Thyroid gland (tissue), 4 donors: ENCODE measurements at regions not wholly inside any gene's neighbourhood (a gene's known extent, or its start where the extent isn't known, plus 50 kb on each side); places are given as distances from the start of the nearest gene placed in this dataset.
"Not testable (repeated sequence)": the region's sequence is repeated elsewhere in the genome, so short reads cannot be mapped to it uniquely, and the experiment has no call there.

Experiments used
- DNase-seq, 2 donors: peaks; one replicate each; pipeline ENCODE4 v3.0.0-alpha.2; 2019
- H3K27ac ChIP-seq, 3 donors: fragments of 200-600 bp; sonication (generic); 1 replicate in 2 of 3; 2 replicates in 1 of 3; pipeline ENCODE4 v1.5.1; 2016 to 2019; ENCODE audit warnings: mild to moderate bottlenecking in 1 of 3, moderate library complexity in 1 of 3
- H3K27me3 ChIP-seq: fragments of 200-600 bp; sonication (generic); one replicate; pipeline ENCODE4 v1.5.1; 2019
- H3K36me3 ChIP-seq, 2 donors: fragments of 200-600 bp; sonication (generic); one replicate each; pipeline ENCODE4 v1.5.1; 2016 to 2019
- H3K4me1 ChIP-seq, 2 donors: fragments of 200-600 bp; sonication (generic); one replicate each; pipeline ENCODE4 v1.5.1; 2017 to 2019
- H3K4me3 ChIP-seq, 3 donors: fragments of 200-600 bp; sonication (generic); replicated peaks in 1 of 3; 1 replicate in 2 of 3; 2 replicates in 1 of 3; pipeline ENCODE4 v1.5.1; 2016; ENCODE audit warnings: mild to moderate bottlenecking in 1 of 3
- H3K9me3 ChIP-seq: fragments of 200-600 bp; sonication (generic); one replicate; pipeline ENCODE4 v1.5.1; 2017
- POLR2A ChIP-seq, 2 donors: fragments of 450-650 bp; IDR thresholded peaks; one replicate each; pipeline ENCODE4 v1.6.1; 2017; ENCODE audit warnings: antibody characterized with exemption in 2 of 2, mild to moderate bottlenecking in 2 of 2, moderate library complexity in 1 of 2
- WGBS, 2 donors: methylation state at CpG; one replicate each; pipeline ENCODE4 v1.1.5; 2017; 5-methylcytosine and 5-hydroxymethylcytosine counted together
- intact Hi-C: fragments of 100-400 bp; cut with DNase I; formaldehyde crosslinking; loops from one replicate; pipeline ENCODE4 v1.15.1; 2023
- TF ChIP-seq, protein P1 (sequence below), 6 experiments: fragments of 200-600 bp in 3 of 6; fragments of 450-650 bp in 3 of 6; sonication (generic) in 3 of 6; IDR thresholded peaks; one replicate each; pipeline ENCODE4 v1.5.1; 2016 to 2019; ENCODE audit warnings: antibody characterized with exemption in 6 of 6, mild to moderate bottlenecking in 2 of 6, inconsistent platforms in 1 of 6, moderate library complexity in 1 of 6

DNA sequence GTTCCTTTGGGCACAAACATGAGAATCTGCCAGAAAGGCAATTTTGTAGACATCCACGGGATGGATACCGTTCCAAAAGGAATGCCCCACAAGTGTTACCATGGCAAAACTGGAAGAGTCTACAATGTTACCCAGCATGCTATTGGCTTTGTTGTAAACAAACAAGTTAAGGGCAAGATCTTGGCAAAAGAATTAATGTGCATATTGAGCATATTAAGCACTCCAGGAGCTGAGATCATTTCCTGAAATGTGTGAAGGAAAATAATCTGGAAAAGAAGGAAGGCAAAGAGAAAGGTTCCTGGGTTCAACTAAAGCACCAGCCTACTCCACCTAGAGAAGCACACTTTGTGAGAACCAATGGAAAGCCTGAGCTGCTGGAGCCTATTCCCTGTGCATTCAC, 103.9 kb upstream of the ARG1 start:
- WGBS, 2 donors: 83 to 86% methylated on average over 2 of the region's 2 CpGs
- no peak for DNase-seq
- TF ChIP-seq, protein P1, sequence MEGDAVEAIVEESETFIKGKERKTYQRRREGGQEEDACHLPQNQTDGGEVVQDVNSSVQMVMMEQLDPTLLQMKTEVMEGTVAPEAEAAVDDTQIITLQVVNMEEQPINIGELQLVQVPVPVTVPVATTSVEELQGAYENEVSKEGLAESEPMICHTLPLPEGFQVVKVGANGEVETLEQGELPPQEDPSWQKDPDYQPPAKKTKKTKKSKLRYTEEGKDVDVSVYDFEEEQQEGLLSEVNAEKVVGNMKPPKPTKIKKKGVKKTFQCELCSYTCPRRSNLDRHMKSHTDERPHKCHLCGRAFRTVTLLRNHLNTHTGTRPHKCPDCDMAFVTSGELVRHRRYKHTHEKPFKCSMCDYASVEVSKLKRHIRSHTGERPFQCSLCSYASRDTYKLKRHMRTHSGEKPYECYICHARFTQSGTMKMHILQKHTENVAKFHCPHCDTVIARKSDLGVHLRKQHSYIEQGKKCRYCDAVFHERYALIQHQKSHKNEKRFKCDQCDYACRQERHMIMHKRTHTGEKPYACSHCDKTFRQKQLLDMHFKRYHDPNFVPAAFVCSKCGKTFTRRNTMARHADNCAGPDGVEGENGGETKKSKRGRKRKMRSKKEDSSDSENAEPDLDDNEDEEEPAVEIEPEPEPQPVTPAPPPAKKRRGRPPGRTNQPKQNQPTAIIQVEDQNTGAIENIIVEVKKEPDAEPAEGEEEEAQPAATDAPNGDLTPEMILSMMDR (IDR thresholded peaks at IDR 0.05): no peak
- TF ChIP-seq POLR2A (IDR thresholded peaks at IDR 0.05): no peak

DNA sequence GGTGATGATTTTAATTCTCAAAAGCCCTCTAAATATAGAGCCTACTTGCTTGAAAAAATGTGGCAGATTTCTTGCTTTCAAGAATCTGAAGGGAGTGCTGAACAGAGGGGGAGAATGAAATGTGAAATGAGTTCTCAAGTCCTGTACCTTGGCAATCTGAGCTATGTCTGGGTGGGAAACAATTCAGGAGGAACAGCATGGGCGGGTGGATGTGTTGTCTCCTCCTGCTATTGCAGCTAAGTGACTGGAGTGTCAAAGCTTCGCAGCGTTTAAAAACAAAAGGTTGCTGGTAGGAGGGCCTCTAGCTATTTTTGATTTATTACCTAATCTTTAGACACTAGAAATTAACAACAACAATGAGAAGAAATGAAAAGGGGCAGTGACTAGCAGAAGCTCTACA, 102.5 kb upstream of the ARG1 start:
- H3K4me1 ChIP-seq: no peaks in the 10 kb centered on the region
- intact Hi-C loops: no loop called here
- DNase-seq: no peak
- no peaks in the 10 kb centered on the region for H3K36me3 ChIP-seq
- no peak overlapping the region for H3K4me3 ChIP-seq
- TF ChIP-seq, protein P1 (IDR thresholded peaks at IDR 0.05): no peak
- TF ChIP-seq POLR2A (IDR thresholded peaks at IDR 0.05): no peak
- H3K27me3 ChIP-seq: no peaks in the 10 kb centered on the region
- H3K9me3 ChIP-seq: no peaks in the 10 kb centered on the region
- 46 to 60% methylated on average over 3 of the region's 3 CpGs for WGBS, 2 donors
- H3K27ac ChIP-seq: no peak overlapping the region

More for the DNA sequence above, 103.9 kb upstream of the ARG1 start:
- Histone ChIP-seq H3K4me3 (no peak overlapping the region), H3K27me3 (no peaks in the 10 kb centered on the region), H3K9me3 (no peaks in the 10 kb centered on the region), H3K36me3 (no peaks in the 10 kb centered on the region), H3K4me1 (no peaks in the 10 kb centered on the region), H3K27ac (no peak overlapping the region)
- intact Hi-C loops: no loop called here

DNA sequence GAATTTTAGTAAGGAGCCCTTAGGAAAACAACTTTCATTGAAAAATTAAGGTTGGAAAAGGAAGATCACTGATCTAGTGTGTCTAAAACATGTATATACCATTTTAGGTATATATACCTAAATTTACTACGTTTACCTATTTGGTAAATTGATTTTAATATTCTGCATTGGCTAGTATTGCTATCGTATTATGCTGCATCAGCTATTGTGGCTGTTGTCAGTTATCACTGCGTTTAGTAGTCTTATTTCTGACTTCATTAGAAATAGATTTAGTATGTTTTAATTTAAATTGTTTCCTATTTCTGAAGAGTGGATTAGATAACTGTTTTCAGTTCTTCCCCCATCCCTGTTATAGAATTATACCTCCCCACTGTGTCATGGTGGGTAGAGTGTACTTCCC, 101.7 kb upstream of the ARG1 start:
- Histone ChIP-seq H3K27ac (no peak overlapping the region), H3K36me3 (no peaks in the 10 kb centered on the region), H3K4me1 (no peaks in the 10 kb centered on the region), H3K27me3 (no peaks in the 10 kb centered on the region), H3K4me3 (no peak overlapping the region), H3K9me3 (no peaks in the 10 kb centered on the region)
- DNase-seq: no peak
- WGBS, 2 donors: 88 to 90% methylated on average over 3 of the region's 3 CpGs
- no peak for TF ChIP-seq POLR2A (IDR thresholded peaks at IDR 0.05)
- TF ChIP-seq, protein P1 (IDR thresholded peaks at IDR 0.05): no peak
- intact Hi-C loops: no loop called here

DNA sequence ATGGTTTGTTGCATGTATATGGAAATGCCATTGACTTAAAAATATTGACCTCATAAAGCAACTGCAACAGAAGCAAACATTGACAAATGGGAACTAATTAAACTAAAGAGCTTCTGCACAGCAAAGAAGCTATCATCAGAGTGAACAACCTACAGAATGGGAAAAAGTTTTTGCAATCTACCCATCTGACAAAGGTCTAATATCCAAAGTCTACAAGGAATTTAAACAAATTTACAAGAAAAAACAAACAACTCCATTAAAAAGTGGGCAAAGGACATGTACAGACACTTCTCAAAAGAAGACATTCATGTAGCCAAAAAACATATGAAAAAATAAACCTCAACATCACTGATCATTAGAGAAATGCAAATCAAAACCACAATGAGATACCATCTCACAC, 99.7 kb upstream of the ARG1 start:
- H3K27me3 ChIP-seq, H3K27ac ChIP-seq, H3K36me3 ChIP-seq, intact Hi-C loops, H3K4me3 ChIP-seq, H3K4me1 ChIP-seq, DNase-seq, H3K9me3 ChIP-seq: not testable (repeated sequence)

DNA sequence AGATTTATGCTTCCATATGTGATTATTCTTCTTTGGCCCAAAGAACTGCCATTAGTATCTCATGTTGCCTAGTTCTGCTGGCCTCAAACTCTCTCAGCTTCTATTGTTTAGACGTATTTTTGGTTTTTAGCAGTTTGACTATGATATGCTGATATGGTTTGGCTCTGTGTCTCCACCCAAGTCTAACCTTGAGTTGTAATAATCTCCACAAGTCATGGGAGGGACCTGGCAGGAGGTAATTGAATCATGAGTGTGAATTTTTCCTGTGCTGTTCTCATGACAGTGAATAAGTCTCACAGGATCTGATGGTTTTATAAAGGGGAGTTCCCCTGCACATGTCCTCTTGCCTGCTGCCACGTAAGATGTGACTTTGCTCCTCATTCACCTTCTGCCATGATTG, 96.7 kb upstream of the ARG1 start:
- no peaks in the 10 kb centered on the region for H3K27me3 ChIP-seq

DNA sequence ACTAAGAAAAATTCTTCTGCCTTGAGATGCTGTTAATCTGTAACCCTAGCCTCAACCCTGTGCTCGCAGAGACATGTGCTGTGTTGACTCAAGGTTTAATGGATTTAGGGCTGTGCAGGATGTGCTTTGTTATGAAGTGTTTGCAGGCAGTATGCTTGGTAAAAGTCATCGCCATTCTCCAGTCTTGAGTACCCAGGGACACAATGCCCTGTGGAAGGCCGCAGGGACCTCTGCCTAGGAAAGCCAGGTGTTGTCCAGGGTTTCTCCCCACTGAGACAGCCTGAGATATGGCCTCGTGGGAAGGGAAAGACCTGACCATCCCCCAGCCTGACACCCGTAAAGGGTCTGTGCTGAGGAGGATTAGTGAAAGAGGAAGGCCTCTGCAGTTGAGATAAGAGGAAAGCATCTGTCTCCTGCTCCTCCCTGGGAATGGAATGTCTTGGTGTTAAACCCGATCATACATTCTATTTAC, 94.2 kb upstream of the ARG1 start:
- intact Hi-C loops, H3K4me3 ChIP-seq, DNase-seq, H3K4me1 ChIP-seq, H3K36me3 ChIP-seq, H3K27ac ChIP-seq, H3K9me3 ChIP-seq, H3K27me3 ChIP-seq: not testable (repeated sequence)
- 30 to 46% methylated on average over 6 of the region's 6 CpGs for WGBS, 2 donors

More for the DNA sequence above, 96.7 kb upstream of the ARG1 start:
- Histone ChIP-seq H3K9me3 (no peaks in the 10 kb centered on the region), H3K36me3 (no peaks in the 10 kb centered on the region), H3K4me3 (no peak overlapping the region), H3K4me1 (no peaks in the 10 kb centered on the region), H3K27ac (no peak overlapping the region)
- intact Hi-C loops: no loop called here
- DNase-seq: no peak
- WGBS, 2 donors: 93 to 95% methylated on average over 2 of the region's 2 CpGs
- no peak for TF ChIP-seq POLR2A (IDR thresholded peaks at IDR 0.05)
- TF ChIP-seq, protein P1 (IDR thresholded peaks at IDR 0.05): no peak
